Muscle of leg (tissue), 3 donors: ENCODE measurements at regions not wholly inside any gene's neighbourhood (a gene's known extent, or its start where the extent isn't known, plus 50 kb on each side); places are given as distances from the start of the nearest gene placed in this dataset.

Source experiments
- DNase-seq: peaks from one replicate; pipeline ENCODE4 v3.0.0; 2013
- H3K27ac ChIP-seq: one replicate; pipeline ENCODE4 v1.5.1; 2013; ENCODE audit warnings: mild to moderate bottlenecking, low read length, control low read depth
- H3K27me3 ChIP-seq: one replicate; pipeline ENCODE4 v1.6.1; 2013; ENCODE audit warnings: low read length; ENCODE audit not compliant: control insufficient read depth, insufficient read depth
- H3K36me3 ChIP-seq: one replicate; pipeline ENCODE4 v1.6.1; 2013; ENCODE audit warnings: low read length; ENCODE audit not compliant: control insufficient read depth, insufficient read depth
- H3K4me1 ChIP-seq: one replicate; pipeline ENCODE4 v1.6.1; 2013; ENCODE audit warnings: low read length; ENCODE audit not compliant: control insufficient read depth, insufficient read depth
- H3K4me3 ChIP-seq: one replicate; pipeline ENCODE4 v1.5.1; 2013; ENCODE audit warnings: low read length, control low read depth
- H3K9me3 ChIP-seq: replicated peaks from 2 replicates; pipeline ENCODE4 v1.6.1; 2013; ENCODE audit warnings: low read depth, low read length; ENCODE audit not compliant: control insufficient read depth
- WGBS: methylation state at CpG from one replicate; pipeline ENCODE4 v1.1.5; 2013; ENCODE audit warnings: missing lambda C conversion rate; ENCODE audit not compliant: insufficient coverage; 5-methylcytosine and 5-hydroxymethylcytosine counted together

- no peaks in the 10 kb centered on the region for H3K4me1 ChIP-seq
- no peaks in the 10 kb centered on the region for H3K36me3 ChIP-seq
- H3K27ac ChIP-seq: no peak overlapping the region
- no peaks in the 10 kb centered on the region for H3K27me3 ChIP-seq
- H3K4me3 ChIP-seq: no peak overlapping the region
- DNase-seq: no peak
- WGBS: 100% methylated on average over 1 of the region's 5 CpGs
- no peaks in the 10 kb centered on the region for H3K9me3 ChIP-seq
Measured at GRCh38 chr12:16136219-16136988, 141.1 kb downstream of the SLC15A5 start.

DNA sequence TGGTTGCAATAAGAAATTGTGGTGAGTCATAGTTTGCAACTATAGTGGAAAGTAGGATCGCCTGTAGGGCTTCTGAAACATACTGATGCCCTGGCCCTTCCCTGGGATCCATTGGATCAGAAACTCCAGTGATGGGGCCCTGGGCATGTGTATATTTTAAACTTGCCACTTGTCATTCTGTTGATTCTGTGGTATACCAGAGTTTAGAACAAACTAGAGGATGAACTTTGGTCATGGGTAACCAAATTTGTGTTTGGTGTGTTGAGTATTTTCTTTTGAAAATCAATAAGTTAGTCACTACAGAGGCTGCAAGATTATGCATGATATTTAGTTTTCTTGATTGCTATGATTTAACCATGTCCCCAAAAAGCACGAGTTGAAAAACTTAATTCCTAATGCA lies 142.2 kb downstream of the SLC15A5 start:
- Histone ChIP-seq H3K27ac (no peak overlapping the region), H3K4me1 (no peaks in the 10 kb centered on the region), H3K36me3 (no peaks in the 10 kb centered on the region), H3K27me3 (no peaks in the 10 kb centered on the region), H3K4me3 (no peak overlapping the region), H3K9me3 (no peaks in the 10 kb centered on the region)
- no CpG with 5 or more reads among the region's 2 CpGs for WGBS
- DNase-seq: no peak

DNA sequence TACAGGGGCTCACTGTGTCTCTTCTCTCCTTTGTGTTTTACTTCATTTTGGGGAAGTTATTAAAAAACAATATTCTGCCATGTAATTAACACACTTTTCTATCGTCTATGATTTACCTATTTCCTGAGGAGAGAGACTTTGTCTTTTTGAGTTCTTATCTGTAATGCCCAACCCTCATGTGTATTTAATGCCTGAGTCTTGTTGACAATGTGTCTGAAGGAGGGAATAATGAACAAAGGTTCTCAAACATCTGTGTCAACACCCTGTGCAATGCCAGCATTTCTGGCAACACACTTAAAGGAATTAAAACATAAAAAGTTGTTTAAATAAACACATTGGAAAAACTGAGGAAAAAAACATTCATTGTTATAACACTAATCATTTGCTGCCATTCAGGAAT lies 147.1 kb downstream of the SLC15A5 start:
- H3K4me1 ChIP-seq: no peaks in the 10 kb centered on the region
- H3K36me3 ChIP-seq: no peaks in the 10 kb centered on the region
- no peak overlapping the region for H3K4me3 ChIP-seq
- H3K9me3 ChIP-seq: no peaks in the 10 kb centered on the region
- no peak overlapping the region for H3K27ac ChIP-seq
- no peaks in the 10 kb centered on the region for H3K27me3 ChIP-seq
- no CpG with 5 or more reads among the region's 1 CpG for WGBS
- DNase-seq: no peak

DNA sequence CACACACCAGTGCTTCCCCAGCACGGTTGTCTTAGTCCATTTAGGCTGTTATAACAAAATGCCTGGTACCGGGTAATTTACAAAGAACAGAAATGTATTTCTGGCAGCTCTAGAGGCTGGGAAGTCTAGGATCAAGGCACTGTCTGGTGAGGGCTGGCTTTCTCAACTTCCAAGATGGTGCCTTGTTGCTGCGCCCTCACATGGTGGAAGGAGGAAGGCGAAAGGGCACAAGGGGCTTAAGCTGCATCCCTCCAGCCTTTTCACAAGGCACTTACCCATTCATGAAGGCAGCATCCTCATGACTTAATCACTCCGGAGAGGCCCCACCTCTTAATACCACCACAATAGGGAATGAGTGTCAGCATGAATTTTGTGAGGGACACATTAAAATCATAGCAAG lies 155.5 kb downstream of the SLC15A5 start:
- WGBS: 70% methylated on average over 2 of the region's 5 CpGs
- H3K4me3 ChIP-seq: no peak overlapping the region
- no peaks in the 10 kb centered on the region for H3K36me3 ChIP-seq
- H3K9me3 ChIP-seq: no peaks in the 10 kb centered on the region
- no peaks in the 10 kb centered on the region for H3K27me3 ChIP-seq
- peaks cover 3% of the 10 kb centered on the region for H3K4me1 ChIP-seq
- H3K27ac ChIP-seq: no peak overlapping the region
- no peak for DNase-seq

- no peaks in the 10 kb centered on the region for H3K27me3 ChIP-seq
- H3K4me3 ChIP-seq: no peak overlapping the region
- no CpG with 5 or more reads among the region's 5 CpGs for WGBS
- no peak overlapping the region for H3K27ac ChIP-seq
- DNase-seq: no peak
- H3K36me3 ChIP-seq: no peaks in the 10 kb centered on the region
- peaks cover 3% of the 10 kb centered on the region for H3K4me1 ChIP-seq
- no peaks in the 10 kb centered on the region for H3K9me3 ChIP-seq
Measured at GRCh38 chr12:16119618-16120415, 157.7 kb downstream of the SLC15A5 start.

GRCh38 chr12:16118586-16118985 lies 158.9 kb downstream of the SLC15A5 start:
- H3K27ac ChIP-seq: no peak overlapping the region
- H3K36me3 ChIP-seq: no peaks in the 10 kb centered on the region
- no peaks in the 10 kb centered on the region for H3K9me3 ChIP-seq
- H3K4me1 ChIP-seq: peaks cover 3% of the 10 kb centered on the region
- H3K27me3 ChIP-seq: no peaks in the 10 kb centered on the region
- H3K4me3 ChIP-seq: no peak overlapping the region
- DNase-seq: no peak

DNA sequence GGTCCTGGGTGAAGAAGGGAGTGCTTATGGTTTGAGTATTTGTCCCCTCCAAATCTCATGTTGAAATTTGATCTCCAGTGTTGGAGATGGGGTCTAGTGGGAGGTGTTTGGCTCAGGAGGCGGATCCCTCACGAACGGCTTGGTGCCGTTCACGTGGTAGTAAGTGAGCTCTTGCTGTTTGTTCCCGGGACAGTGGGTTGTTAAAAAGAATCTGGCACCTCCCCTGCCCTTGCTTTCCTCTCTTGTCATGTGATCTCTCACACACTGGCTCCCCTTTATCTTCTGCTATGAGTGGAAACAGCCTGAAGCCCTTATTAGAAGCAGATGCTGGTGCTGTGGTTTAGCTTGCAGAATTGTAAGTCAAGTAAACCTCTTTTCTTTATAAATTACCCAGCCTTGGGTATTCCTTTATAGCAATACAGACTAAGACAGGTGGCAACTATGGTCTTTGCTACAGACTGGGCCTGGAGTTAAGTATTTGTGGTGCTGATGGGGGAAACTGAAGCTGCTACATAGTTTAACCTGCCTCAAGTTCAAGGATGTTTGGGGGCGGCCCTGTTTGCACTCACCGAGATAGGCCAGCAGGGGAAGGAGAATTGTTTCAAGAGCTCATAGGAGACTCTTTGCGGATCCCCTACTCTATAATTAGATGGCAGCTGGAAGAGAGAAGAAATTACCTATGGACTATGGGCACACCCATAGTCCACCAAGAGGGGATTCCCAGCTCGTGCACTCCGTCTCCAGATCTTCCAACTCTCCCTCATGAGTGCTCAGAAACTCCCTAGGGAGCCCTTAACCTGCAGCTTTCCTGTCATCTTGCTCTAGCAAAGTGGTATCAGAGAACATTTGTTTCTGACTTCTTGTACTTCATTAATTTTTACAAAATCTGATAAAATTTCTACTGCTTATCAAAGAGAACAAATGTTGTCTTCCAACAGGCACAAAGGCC lies 164.6 kb downstream of the SLC15A5 start:
- Histone ChIP-seq H3K36me3 (no peaks in the 10 kb centered on the region), H3K9me3 (no peaks in the 10 kb centered on the region), H3K27ac (no peak overlapping the region), H3K4me1 (peaks cover 3% of the 10 kb centered on the region), H3K4me3 (no peak overlapping the region), H3K27me3 (no peaks in the 10 kb centered on the region)
- 50% methylated on average over 2 of the region's 11 CpGs for WGBS
- no peak for DNase-seq

DNA sequence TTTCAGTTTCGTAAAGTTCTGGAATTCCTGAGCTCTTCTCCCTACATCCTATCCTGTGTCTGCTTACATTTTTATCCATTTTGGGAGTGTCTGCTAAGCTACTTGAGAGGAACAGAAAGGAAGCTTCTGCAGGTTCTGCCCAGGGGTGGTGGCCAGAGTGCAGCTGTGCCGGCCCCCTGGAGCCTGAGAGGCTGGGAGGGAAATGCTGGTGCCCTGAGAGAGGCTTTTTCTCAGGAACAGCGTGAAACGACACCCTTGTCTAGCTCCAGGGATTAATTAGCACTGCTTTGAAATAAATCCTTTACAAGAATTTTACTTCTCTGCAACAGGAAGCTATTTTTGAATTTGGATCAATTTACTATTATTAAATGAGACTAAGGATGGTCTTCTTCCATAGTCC lies 165.4 kb downstream of the SLC15A5 start:
- H3K27ac ChIP-seq: no peak overlapping the region
- peaks cover 3% of the 10 kb centered on the region for H3K4me1 ChIP-seq
- WGBS: no CpG with 5 or more reads among the region's 4 CpGs
- H3K4me3 ChIP-seq: no peak overlapping the region
- no peaks in the 10 kb centered on the region for H3K27me3 ChIP-seq
- H3K9me3 ChIP-seq: no peaks in the 10 kb centered on the region
- DNase-seq: no peak
- H3K36me3 ChIP-seq: no peaks in the 10 kb centered on the region

- peaks cover under 1% of the 10 kb centered on the region for H3K9me3 ChIP-seq
- no peaks in the 10 kb centered on the region for H3K36me3 ChIP-seq
- no peaks in the 10 kb centered on the region for H3K27me3 ChIP-seq
- no peak overlapping the region for H3K4me3 ChIP-seq
- peaks cover 3% of the 10 kb centered on the region for H3K4me1 ChIP-seq
- H3K27ac ChIP-seq: no peak overlapping the region
- no CpG with 5 or more reads among the region's 1 CpG for WGBS
- DNase-seq: no peak
Measured at GRCh38 chr12:16110596-16110995, 166.9 kb downstream of the SLC15A5 start.

- Histone ChIP-seq H3K27ac (no peak overlapping the region), H3K9me3 (peaks cover 8% of the 10 kb centered on the region)
- WGBS: no CpG with 5 or more reads among the region's 2 CpGs
Measured at GRCh38 chr12:16103851-16104250, 173.6 kb downstream of the SLC15A5 start.

More at GRCh38 chr12:16103851-16104250, 173.6 kb downstream of the SLC15A5 start:
- Histone ChIP-seq H3K4me3 (no peak overlapping the region), H3K27me3 (no peaks in the 10 kb centered on the region), H3K36me3 (no peaks in the 10 kb centered on the region), H3K4me1 (no peaks in the 10 kb centered on the region)
- no peak for DNase-seq
